Right lobe of liver (tissue), 6 donors: ENCODE measurements at regions not wholly inside any gene's neighbourhood (a gene's known extent, or its start where the extent isn't known, plus 50 kb on each side); places are given as distances from the start of the nearest gene placed in this dataset.

Experiments used
- ATAC-seq, 4 donors: fragments of 200-7000 bp; cut with Tn5 transposase; one replicate each; pipeline ENCODE4 v1.9.1; 2020; ENCODE audit warnings: mild to moderate bottlenecking in 4 of 4, moderate library complexity in 4 of 4
- DNase-seq, 3 donors: peaks; one replicate each; pipeline ENCODE4 v3.0.0-alpha.2; 2020
- H3K27ac ChIP-seq, 3 donors: fragments of 200-600 bp; one replicate each; pipeline ENCODE4 v1.8.0; 2022
- H3K27me3 ChIP-seq, 2 donors: fragments of 200-600 bp; one replicate each; pipeline ENCODE4 v1.8.0; 2022
- H3K36me3 ChIP-seq, 4 donors: fragments of 200-600 bp; sonication (generic) in 1 of 4; one replicate each; pipeline versions ENCODE4 v1.5.1 to v1.8.0; 2017 to 2022; ENCODE audit warnings: control low read depth in 1 of 4
- H3K4me1 ChIP-seq, 4 donors: fragments of 200-600 bp; sonication (generic) in 1 of 4; one replicate each; pipeline versions ENCODE4 v1.5.1 to v1.8.0; 2017 to 2022; ENCODE audit warnings: control low read depth in 1 of 4
- H3K4me3 ChIP-seq, 3 donors: fragments of 200-600 bp; one replicate each; pipeline ENCODE4 v1.8.0; 2022
- H3K9me3 ChIP-seq, 4 donors: fragments of 200-600 bp; sonication (generic) in 1 of 4; one replicate each; pipeline versions ENCODE4 v1.5.1 to v1.8.0; 2017 to 2022; ENCODE audit warnings: control low read depth in 1 of 4
- CTCF ChIP-seq, 4 donors: fragments of 200-600 bp in 3 of 4; fragments of 450-650 bp in 1 of 4; IDR thresholded peaks; one replicate each; pipeline versions ENCODE4 v1.5.1 to v1.8.0; 2016 to 2022; ENCODE audit warnings: antibody characterized with exemption in 4 of 4, mild to moderate bottlenecking in 2 of 4
- POLR2A ChIP-seq: fragments of 450-650 bp; IDR thresholded peaks from one replicate; pipeline ENCODE4 v1.6.1; 2017; ENCODE audit warnings: antibody characterized with exemption, mild to moderate bottlenecking
- WGBS: methylation state at CpG from one replicate; pipeline ENCODE4 v1.1.6; 2018; ENCODE audit warnings: low coverage, low lambda C conversion rate; ENCODE audit not compliant: insufficient coverage; ENCODE audit errors: missing lambda C conversion rate; 5-methylcytosine and 5-hydroxymethylcytosine counted together
- intact Hi-C, 2 donors: fragments of 100-400 bp; cut with DNase I; formaldehyde crosslinking; loops; one replicate each; pipeline versions ENCODE4 v1.11.2 to v1.14.1; 2022
- donor health status: DM: no; HTN: yes; CAD: no.
- donor health status: DM: no; HTN: no; CAD: no.
- donor health status: DM: no; HTN: no; CAD: no.
- donor health status: DM: no; HTN: yes; CAD: no.
- donor health status: DM: no; HTN: yes; CAD: no.

- DNase-seq = no peak
- no peak overlapping the region for H3K4me3 ChIP-seq
- H3K36me3 ChIP-seq = no peaks in the 10 kb centered on the region
- H3K27me3 ChIP-seq = no peaks in the 10 kb centered on the region
- H3K9me3 ChIP-seq = no peaks in the 10 kb centered on the region
- TF ChIP-seq POLR2A = no peak
- ATAC-seq = peak; percentile 62 to 73 (median 70)
- H3K27ac ChIP-seq = peak overlapping the region in 1 of 3 donors; percentile 35
- intact Hi-C loops = no loop called here
- 40% methylated on average over 4 of the region's 4 CpGs for WGBS
- peaks cover 0 to 17% (median 5%) of the 10 kb centered on the region in 4 donors for H3K4me1 ChIP-seq
Observed at GRCh38 chr2:187918996-187919821, 365.0 kb upstream of the TFPI start.

GRCh38 chr2:187920511-187920910 is 366.3 kb upstream of the TFPI start:
- Histone ChIP-seq H3K36me3 (no peaks in the 10 kb centered on the region), H3K9me3 (no peaks in the 10 kb centered on the region), H3K27me3 (no peaks in the 10 kb centered on the region), H3K4me3 (no peak overlapping the region), H3K27ac (no peak overlapping the region), H3K4me1 (peaks cover 0 to 17% (median 5%) of the 10 kb centered on the region in 4 donors)
- TF ChIP-seq CTCF (IDR thresholded peaks at IDR 0.05) (no peak), POLR2A (no peak)
- no peak for DNase-seq
- intact Hi-C loops = no loop called here
- no peak for ATAC-seq
- 73% methylated on average over 1 of the region's 1 CpG for WGBS

- TF ChIP-seq CTCF (IDR thresholded peaks at IDR 0.05) (no peak), POLR2A (no peak)
- Histone ChIP-seq H3K9me3 (no peaks in the 10 kb centered on the region), H3K4me3 (no peak overlapping the region), H3K27me3 (no peaks in the 10 kb centered on the region), H3K27ac (no peak overlapping the region), H3K4me1 (peaks cover 0 to 11% (median 5%) of the 10 kb centered on the region in 4 donors), H3K36me3 (no peaks in the 10 kb centered on the region)
- intact Hi-C loops = no loop called here
- ATAC-seq (no peak), DNase-seq (no peak)
- WGBS = 86% methylated on average over 2 of the region's 2 CpGs
Observed at GRCh38 chr2:187922846-187923245, 368.6 kb upstream of the TFPI start.

GRCh38 chr2:187924293-187924692 is 367.4 kb upstream of the GULP1 start:
- intact Hi-C loops = no loop called here
- H3K4me3 ChIP-seq = no peak overlapping the region
- no peaks in the 10 kb centered on the region for H3K36me3 ChIP-seq
- H3K9me3 ChIP-seq = no peaks in the 10 kb centered on the region
- H3K27ac ChIP-seq = no peak overlapping the region
- H3K27me3 ChIP-seq = no peaks in the 10 kb centered on the region
- ATAC-seq (peak in 1 of 4 donors; percentile 33), DNase-seq (no peak)
- peaks cover 0 to 9% (median 3%) of the 10 kb centered on the region in 4 donors for H3K4me1 ChIP-seq
- no peak for TF ChIP-seq POLR2A
- TF ChIP-seq CTCF (IDR thresholded peaks at IDR 0.05) = no peak

- Histone ChIP-seq H3K27ac (no peak overlapping the region), H3K27me3 (no peaks in the 10 kb centered on the region), H3K4me1 (no peaks in the 10 kb centered on the region), H3K4me3 (no peak overlapping the region), H3K9me3 (no peaks in the 10 kb centered on the region), H3K36me3 (no peaks in the 10 kb centered on the region)
- DNase-seq (no peak), ATAC-seq (no peak)
- WGBS = 45% methylated on average over 3 of the region's 6 CpGs
- intact Hi-C loops = no loop called here
- no peak for TF ChIP-seq POLR2A
- no peak for TF ChIP-seq CTCF (IDR thresholded peaks at IDR 0.05)
Observed at GRCh38 chr2:187934236-187934635, 357.4 kb upstream of the GULP1 start.
